Liver (tissue), 8 donors: ENCODE measurements at regions not wholly inside any gene's neighbourhood (a gene's known extent, or its start where the extent isn't known, plus 50 kb on each side); places are given as distances from the start of the nearest gene placed in this dataset.
"Not testable (repeated sequence)": the region's sequence is repeated elsewhere in the genome, so short reads cannot be mapped to it uniquely, and the experiment has no call there.

ENCODE experiments used
- DNase-seq: peaks from one replicate; pipeline ENCODE4 v3.0.0-alpha.2; 2017; ENCODE audit warnings: low spot score
- H3K27ac ChIP-seq, 2 donors: one replicate each; pipeline ENCODE4 v1.7.0; 2013; ENCODE audit warnings: inconsistent platforms in 2 of 2, low read length in 2 of 2, control low read depth in 1 of 2, low read depth in 1 of 2, mild to moderate bottlenecking in 1 of 2
- H3K27me3 ChIP-seq, 4 donors: one replicate each; pipeline versions ENCODE4 v1.6.1 to v1.7.0; 2013; ENCODE audit warnings: low read length in 3 of 4, inconsistent platforms in 1 of 4, mild to moderate bottlenecking in 1 of 4, moderate library complexity in 1 of 4; ENCODE audit not compliant: control insufficient read depth in 4 of 4, insufficient read depth in 4 of 4
- H3K36me3 ChIP-seq, 4 donors: one replicate each; pipeline versions ENCODE4 v1.6.1 to v1.7.0; 2013; ENCODE audit warnings: low read length in 3 of 4, mild to moderate bottlenecking in 3 of 4, low read depth in 1 of 4, moderate library complexity in 1 of 4; ENCODE audit not compliant: control insufficient read depth in 4 of 4, insufficient read depth in 3 of 4
- H3K4me1 ChIP-seq, 4 donors: one replicate each; pipeline versions ENCODE4 v1.6.1 to v1.7.0; 2013; ENCODE audit warnings: low read length in 3 of 4, mild to moderate bottlenecking in 3 of 4, moderate library complexity in 1 of 4; ENCODE audit not compliant: control insufficient read depth in 4 of 4, insufficient read depth in 4 of 4
- H3K4me3 ChIP-seq, 3 donors: one replicate each; pipeline versions ENCODE4 v1.6.1 to v1.7.0; 2013; ENCODE audit warnings: low read length in 3 of 3, control low read depth in 1 of 3, low read depth in 1 of 3, mild to moderate bottlenecking in 1 of 3
- H3K9ac ChIP-seq, 2 donors: one replicate each; pipeline ENCODE4 v1.7.0; 2013; ENCODE audit warnings: low read length in 2 of 2, mild to moderate bottlenecking in 2 of 2, moderate library complexity in 2 of 2, control low read depth in 1 of 2, low read depth in 1 of 2
- H3K9me3 ChIP-seq, 4 donors: one replicate each; pipeline versions ENCODE4 v1.6.1 to v1.7.0; 2013; ENCODE audit warnings: low read length in 3 of 4; ENCODE audit not compliant: control insufficient read depth in 4 of 4
- ATF3 ChIP-seq: IDR thresholded peaks from 2 replicates; pipeline ENCODE4 v1.6.1; 2016; ENCODE audit warnings: antibody characterized with exemption
- EGR1 ChIP-seq, 2 donors: IDR thresholded peaks; 2 replicates each; pipeline ENCODE4 v1.6.1; 2016 to 2018; ENCODE audit warnings: antibody characterized with exemption in 2 of 2, low read depth in 2 of 2
- GABPA ChIP-seq, 2 donors: IDR thresholded peaks in 1 of 2; conservative IDR thresholded peaks in 1 of 2; 2 replicates each; pipeline ENCODE4 v1.6.1; 2016; ENCODE audit warnings: antibody characterized with exemption in 2 of 2, mild to moderate bottlenecking in 1 of 2, moderate library complexity in 1 of 2
- HNF4A ChIP-seq, 2 donors: conservative IDR thresholded peaks; 2 replicates each; pipeline ENCODE4 v1.6.1; 2016; ENCODE audit warnings: antibody characterized with exemption in 2 of 2, mild to moderate bottlenecking in 2 of 2
- HNF4G ChIP-seq: IDR thresholded peaks from 2 replicates; pipeline ENCODE4 v1.6.1; 2016; ENCODE audit warnings: antibody characterized with exemption
- NR2F2 ChIP-seq: IDR thresholded peaks from 2 replicates; pipeline ENCODE4 v1.6.1; 2016; ENCODE audit warnings: antibody characterized with exemption
- REST ChIP-seq: IDR thresholded peaks from 2 replicates; pipeline ENCODE4 v1.6.1; 2016; ENCODE audit warnings: antibody characterized with exemption, mild to moderate bottlenecking
- RXRA ChIP-seq, 2 donors: IDR thresholded peaks; 2 replicates each; pipeline ENCODE4 v1.6.1; 2017 to 2018; ENCODE audit warnings: antibody characterized with exemption in 2 of 2, mild to moderate bottlenecking in 1 of 2
- SP1 ChIP-seq: IDR thresholded peaks from 2 replicates; pipeline ENCODE4 v1.6.1; 2018; ENCODE audit warnings: antibody characterized with exemption, mild to moderate bottlenecking
- YY1 ChIP-seq: IDR thresholded peaks from 2 replicates; pipeline ENCODE4 v1.6.1; 2016; ENCODE audit warnings: antibody characterized with exemption, mild to moderate bottlenecking
- WGBS: extraction: QIAGEN DNeasy Blood & Tissue Kit; methylation state at CpG from one replicate; pipeline ENCODE4 v1.1.7; 2013; 5-methylcytosine and 5-hydroxymethylcytosine counted together
- TF ChIP-seq, protein P1 (sequence below): IDR thresholded peaks from 2 replicates; pipeline ENCODE4 v1.6.1; 2016; ENCODE audit warnings: antibody characterized with exemption
- TF ChIP-seq, protein P2 (sequence below): fragments of 150-350 bp; IDR thresholded peaks from 2 replicates; pipeline ENCODE4 v1.5.1; 2017; ENCODE audit warnings: improper control_type of control experiment, low read depth, low read length; ENCODE audit not compliant: missing input control
- donor health status: healthy.
- donor health status: healthy.
- donor health status: healthy.
- donor health status: healthy.
- donor health status: healthy.

DNA sequence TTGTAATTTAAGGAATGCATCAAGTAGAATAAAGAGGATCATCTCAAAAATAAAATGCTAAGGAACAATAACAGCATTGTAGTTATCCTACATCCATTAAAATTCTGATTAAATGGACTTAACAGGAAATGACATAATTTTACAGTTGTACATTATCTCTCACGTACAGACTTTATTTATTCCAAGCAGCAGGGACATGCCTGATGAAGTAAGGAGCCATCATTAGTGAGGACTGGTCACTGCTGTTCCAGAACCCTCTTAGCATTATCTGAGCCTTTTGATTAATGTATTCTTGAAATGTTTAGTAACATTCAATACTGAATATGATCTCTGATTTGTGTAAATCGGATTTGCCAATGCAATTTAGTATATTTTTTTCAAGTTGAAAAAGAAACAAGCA lies 516.1 kb downstream of the DACH1 start:
- Histone ChIP-seq H3K4me3 (no peak overlapping the region), H3K4me1 (no peaks in the 10 kb centered on the region), H3K9me3 (no peaks in the 10 kb centered on the region), H3K36me3 (no peaks in the 10 kb centered on the region), H3K27ac (no peak overlapping the region), H3K27me3 (no peaks in the 10 kb centered on the region), H3K9ac (no peak overlapping the region)
- whole genome bisulfite sequencing: 60% methylated on average over 2 of the region's 2 CpGs
- TF ChIP-seq NR2F2: no peak
- no peak for TF ChIP-seq EGR1 (IDR thresholded peaks at IDR 0.05; ENCODE audit: low read depth in 2 of 2)
- TF ChIP-seq SP1: no peak
- no peak for TF ChIP-seq RXRA (IDR thresholded peaks at IDR 0.05)
- no peak for TF ChIP-seq GABPA (IDR thresholded peaks at IDR 0.05 in 1 of 2, conservative IDR thresholded peaks at IDR 0.05 in 1 of 2)
- TF ChIP-seq REST: no peak
- no peak for TF ChIP-seq HNF4G
- no peak for TF ChIP-seq YY1
- TF ChIP-seq ATF3: no peak
- TF ChIP-seq, protein P1, sequence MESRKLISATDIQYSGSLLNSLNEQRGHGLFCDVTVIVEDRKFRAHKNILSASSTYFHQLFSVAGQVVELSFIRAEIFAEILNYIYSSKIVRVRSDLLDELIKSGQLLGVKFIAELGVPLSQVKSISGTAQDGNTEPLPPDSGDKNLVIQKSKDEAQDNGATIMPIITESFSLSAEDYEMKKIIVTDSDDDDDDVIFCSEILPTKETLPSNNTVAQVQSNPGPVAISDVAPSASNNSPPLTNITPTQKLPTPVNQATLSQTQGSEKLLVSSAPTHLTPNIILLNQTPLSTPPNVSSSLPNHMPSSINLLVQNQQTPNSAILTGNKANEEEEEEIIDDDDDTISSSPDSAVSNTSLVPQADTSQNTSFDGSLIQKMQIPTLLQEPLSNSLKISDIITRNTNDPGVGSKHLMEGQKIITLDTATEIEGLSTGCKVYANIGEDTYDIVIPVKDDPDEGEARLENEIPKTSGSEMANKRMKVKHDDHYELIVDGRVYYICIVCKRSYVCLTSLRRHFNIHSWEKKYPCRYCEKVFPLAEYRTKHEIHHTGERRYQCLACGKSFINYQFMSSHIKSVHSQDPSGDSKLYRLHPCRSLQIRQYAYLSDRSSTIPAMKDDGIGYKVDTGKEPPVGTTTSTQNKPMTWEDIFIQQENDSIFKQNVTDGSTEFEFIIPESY: no peak
- TF ChIP-seq HNF4A (conservative IDR thresholded peaks at IDR 0.05): no peak
- TF ChIP-seq, protein P2, sequence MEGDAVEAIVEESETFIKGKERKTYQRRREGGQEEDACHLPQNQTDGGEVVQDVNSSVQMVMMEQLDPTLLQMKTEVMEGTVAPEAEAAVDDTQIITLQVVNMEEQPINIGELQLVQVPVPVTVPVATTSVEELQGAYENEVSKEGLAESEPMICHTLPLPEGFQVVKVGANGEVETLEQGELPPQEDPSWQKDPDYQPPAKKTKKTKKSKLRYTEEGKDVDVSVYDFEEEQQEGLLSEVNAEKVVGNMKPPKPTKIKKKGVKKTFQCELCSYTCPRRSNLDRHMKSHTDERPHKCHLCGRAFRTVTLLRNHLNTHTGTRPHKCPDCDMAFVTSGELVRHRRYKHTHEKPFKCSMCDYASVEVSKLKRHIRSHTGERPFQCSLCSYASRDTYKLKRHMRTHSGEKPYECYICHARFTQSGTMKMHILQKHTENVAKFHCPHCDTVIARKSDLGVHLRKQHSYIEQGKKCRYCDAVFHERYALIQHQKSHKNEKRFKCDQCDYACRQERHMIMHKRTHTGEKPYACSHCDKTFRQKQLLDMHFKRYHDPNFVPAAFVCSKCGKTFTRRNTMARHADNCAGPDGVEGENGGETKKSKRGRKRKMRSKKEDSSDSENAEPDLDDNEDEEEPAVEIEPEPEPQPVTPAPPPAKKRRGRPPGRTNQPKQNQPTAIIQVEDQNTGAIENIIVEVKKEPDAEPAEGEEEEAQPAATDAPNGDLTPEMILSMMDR: no peak
- no peak for DNase-seq

- not testable (repeated sequence) for H3K36me3 ChIP-seq, H3K4me3 ChIP-seq, H3K9me3 ChIP-seq, H3K27me3 ChIP-seq, H3K9ac ChIP-seq, DNase-seq, H3K4me1 ChIP-seq, H3K27ac ChIP-seq
- 81% methylated on average over 4 of the region's 4 CpGs for WGBS
These were observed 521.1 kb downstream of the DACH1 start for GRCh38 chr13:71345856-71346255.
